CD14-positive monocyte (primary cell): ENCODE measurements at regions not wholly inside any gene's neighbourhood (a gene's known extent, or its start where the extent isn't known, plus 50 kb on each side); places are given as distances from the start of the nearest gene placed in this dataset.

Experiments used
- DNase-seq, 3 donors: peaks; one replicate each; pipeline ENCODE4 v3.0.0-alpha.2; 2011 to 2022
- H2AFZ ChIP-seq: 2 replicates; pipeline ENCODE4 v1.6.0; 2012; ENCODE audit warnings: mild to moderate bottlenecking, low read depth, low read length, inconsistent platforms; ENCODE audit not compliant: insufficient read depth, poor library complexity, severe bottlenecking
- H3K27ac ChIP-seq, 2 donors: 1 replicate in 1 of 2; 2 replicates in 1 of 2; pipeline ENCODE4 v1.5.1; 2012 to 2013; ENCODE audit warnings: low read length in 2 of 2, control low read depth in 1 of 2, inconsistent platforms in 1 of 2, low read depth in 1 of 2, mild to moderate bottlenecking in 1 of 2
- H3K27me3 ChIP-seq, 2 donors: one replicate each; pipeline versions ENCODE4 v1.6.0 to v1.6.1; 2011 to 2013; ENCODE audit warnings: low read length in 2 of 2; ENCODE audit not compliant: control insufficient read depth in 2 of 2, insufficient read depth in 2 of 2
- H3K36me3 ChIP-seq, 2 donors: replicated peaks in 1 of 2; 1 replicate in 1 of 2; 2 replicates in 1 of 2; pipeline versions ENCODE4 v1.5.1 to v1.6.1; 2012 to 2013; ENCODE audit warnings: low read length in 2 of 2, control low read depth in 1 of 2, inconsistent platforms in 1 of 2, mild to moderate bottlenecking in 1 of 2; ENCODE audit not compliant: insufficient read depth in 2 of 2, control insufficient read depth in 1 of 2
- H3K4me1 ChIP-seq, 2 donors: 1 replicate in 1 of 2; 2 replicates in 1 of 2; pipeline versions ENCODE4 v1.5.1 to v1.6.1; 2012 to 2013; ENCODE audit warnings: low read length in 2 of 2, control low read depth in 1 of 2, inconsistent platforms in 1 of 2, mild to moderate bottlenecking in 1 of 2, moderate library complexity in 1 of 2; ENCODE audit not compliant: insufficient read depth in 2 of 2, control insufficient read depth in 1 of 2
- H3K4me2 ChIP-seq: replicated peaks from 2 replicates; pipeline ENCODE3; 2012; ENCODE audit warnings: low read length, moderate library complexity, mild to moderate bottlenecking; ENCODE audit not compliant: poor library complexity, severe bottlenecking; ENCODE audit errors: extremely low read depth
- H3K4me3 ChIP-seq, 3 experiments: fragments of 200-600 bp in 1 of 3; sonication (generic) in 1 of 3; replicated peaks in 1 of 3; 1 replicate in 2 of 3; 2 replicates in 1 of 3; pipeline ENCODE4 v1.5.1; 2011 to 2013; ENCODE audit warnings: low read length in 3 of 3, mild to moderate bottlenecking in 3 of 3, control low read depth in 2 of 3, low read depth in 2 of 3, inconsistent platforms in 1 of 3, moderate library complexity in 1 of 3
- H3K79me2 ChIP-seq: 2 replicates; pipeline ENCODE4 v1.6.0; 2012; ENCODE audit warnings: mild to moderate bottlenecking, control low read depth, inconsistent platforms, low read length, moderate library complexity; ENCODE audit not compliant: insufficient read depth
- H3K9ac ChIP-seq: 2 replicates; pipeline ENCODE4 v1.6.0; 2017; ENCODE audit warnings: low read length, mild to moderate bottlenecking; ENCODE audit not compliant: insufficient read depth, poor library complexity, severe bottlenecking
- H3K9me3 ChIP-seq, 2 donors: replicated peaks in 1 of 2; 1 replicate in 1 of 2; 2 replicates in 1 of 2; pipeline versions ENCODE4 v1.5.1 to v1.6.1; 2012 to 2013; ENCODE audit warnings: low read length in 2 of 2, control low read depth in 1 of 2; ENCODE audit not compliant: control insufficient read depth in 1 of 2, insufficient read depth in 1 of 2
- H4K20me1 ChIP-seq: 2 replicates; pipeline ENCODE4 v1.6.0; 2012; ENCODE audit warnings: mild to moderate bottlenecking, low read length, control low read depth, moderate library complexity; ENCODE audit not compliant: insufficient read depth
- H3K27ac Mint-ChIP-seq, 7 donors: one replicate each; pipeline ENCODE4 v1.8.0; 2020; ENCODE audit warnings: mild to moderate bottlenecking in 7 of 7, mixed read lengths in 7 of 7, moderate library complexity in 6 of 7, inconsistent platforms in 2 of 7
- H3K27me3 Mint-ChIP-seq, 3 donors: one replicate each; pipeline ENCODE4 v1.8.0; 2021 to 2022; ENCODE audit warnings: low read depth in 3 of 3, mild to moderate bottlenecking in 3 of 3, mixed read lengths in 3 of 3, moderate library complexity in 3 of 3, inconsistent platforms in 1 of 3
- H3K36me3 Mint-ChIP-seq, 2 donors: one replicate each; pipeline ENCODE4 v1.8.0; 2020; ENCODE audit warnings: mixed read lengths in 2 of 2, inconsistent platforms in 1 of 2, mild to moderate bottlenecking in 1 of 2
- H3K4me1 Mint-ChIP-seq: one replicate; pipeline ENCODE4 v1.8.0; 2020; ENCODE audit warnings: mild to moderate bottlenecking, mixed read lengths
- H3K4me3 Mint-ChIP-seq, 2 donors: one replicate each; pipeline ENCODE4 v1.8.0; 2020; ENCODE audit warnings: mild to moderate bottlenecking in 2 of 2, mixed read lengths in 2 of 2, moderate library complexity in 1 of 2
- H3K9me3 Mint-ChIP-seq, 7 donors: one replicate each; pipeline ENCODE4 v1.8.0; 2020 to 2022; ENCODE audit warnings: mixed read lengths in 7 of 7, mild to moderate bottlenecking in 6 of 7, moderate library complexity in 6 of 7, inconsistent platforms in 2 of 7
- WGBS: methylation state at CpG from one replicate; pipeline ENCODE4 v1.1.5; 2013; ENCODE audit warnings: missing lambda C conversion rate; ENCODE audit not compliant: insufficient coverage; 5-methylcytosine and 5-hydroxymethylcytosine counted together
- intact Hi-C, 2 donors: fragments of 100-400 bp; cut with micrococcal nuclease; formaldehyde crosslinking; loops; one replicate each; pipeline versions ENCODE4 v1.15.0 to v1.15.1; 2023
- TF ChIP-seq, protein P1 (sequence below): fragments of 200-600 bp; IDR thresholded peaks from one replicate; pipeline ENCODE4 v1.8.0; 2022; ENCODE audit warnings: antibody characterized with exemption, mild to moderate bottlenecking

DNA sequence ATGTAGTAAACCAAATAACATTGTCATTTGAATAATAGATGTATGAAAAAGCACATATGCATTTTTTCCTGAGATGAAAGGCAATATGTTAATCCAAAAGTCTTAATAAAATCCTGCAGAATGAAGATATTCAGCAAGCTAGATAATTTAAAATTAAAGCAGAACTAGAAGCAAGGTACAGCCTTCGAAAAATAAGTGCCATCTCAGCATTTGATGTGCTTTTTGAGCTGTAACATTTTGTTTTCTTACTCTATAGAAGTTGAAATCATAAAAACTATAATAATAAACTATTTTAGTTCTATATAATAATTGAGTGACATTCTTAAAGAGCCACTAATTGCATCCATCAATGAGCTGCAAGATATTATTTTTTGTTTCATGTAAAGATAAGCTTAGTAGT, 410.4 kb upstream of the TRAM1L1 start:
- H3K9me3 Mint-ChIP-seq = no peaks in the 10 kb centered on the region
- no peak overlapping the region for H3K27ac Mint-ChIP-seq
- no peak overlapping the region for H3K9ac ChIP-seq
- no peak overlapping the region for H2AFZ ChIP-seq
- no peaks in the 10 kb centered on the region for H3K36me3 ChIP-seq
- no peaks in the 10 kb centered on the region for H3K27me3 Mint-ChIP-seq
- no peaks in the 10 kb centered on the region for H4K20me1 ChIP-seq
- TF ChIP-seq, protein P1, sequence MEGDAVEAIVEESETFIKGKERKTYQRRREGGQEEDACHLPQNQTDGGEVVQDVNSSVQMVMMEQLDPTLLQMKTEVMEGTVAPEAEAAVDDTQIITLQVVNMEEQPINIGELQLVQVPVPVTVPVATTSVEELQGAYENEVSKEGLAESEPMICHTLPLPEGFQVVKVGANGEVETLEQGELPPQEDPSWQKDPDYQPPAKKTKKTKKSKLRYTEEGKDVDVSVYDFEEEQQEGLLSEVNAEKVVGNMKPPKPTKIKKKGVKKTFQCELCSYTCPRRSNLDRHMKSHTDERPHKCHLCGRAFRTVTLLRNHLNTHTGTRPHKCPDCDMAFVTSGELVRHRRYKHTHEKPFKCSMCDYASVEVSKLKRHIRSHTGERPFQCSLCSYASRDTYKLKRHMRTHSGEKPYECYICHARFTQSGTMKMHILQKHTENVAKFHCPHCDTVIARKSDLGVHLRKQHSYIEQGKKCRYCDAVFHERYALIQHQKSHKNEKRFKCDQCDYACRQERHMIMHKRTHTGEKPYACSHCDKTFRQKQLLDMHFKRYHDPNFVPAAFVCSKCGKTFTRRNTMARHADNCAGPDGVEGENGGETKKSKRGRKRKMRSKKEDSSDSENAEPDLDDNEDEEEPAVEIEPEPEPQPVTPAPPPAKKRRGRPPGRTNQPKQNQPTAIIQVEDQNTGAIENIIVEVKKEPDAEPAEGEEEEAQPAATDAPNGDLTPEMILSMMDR = no peak
- H3K4me3 Mint-ChIP-seq = no peak overlapping the region
- H3K4me1 Mint-ChIP-seq = no peaks in the 10 kb centered on the region
- no peaks in the 10 kb centered on the region for H3K9me3 ChIP-seq
- no peak overlapping the region for H3K4me2 ChIP-seq
- H3K27me3 ChIP-seq = no peaks in the 10 kb centered on the region
- no CpG with 5 or more reads among the region's 1 CpG for whole genome bisulfite sequencing
- no peaks in the 10 kb centered on the region for H3K79me2 ChIP-seq
- H3K36me3 Mint-ChIP-seq = no peaks in the 10 kb centered on the region
- DNase-seq = no peak
- no peak overlapping the region for H3K4me3 ChIP-seq
- no peak overlapping the region for H3K27ac ChIP-seq
- intact Hi-C loops = no loop called here
- H3K4me1 ChIP-seq = no peaks in the 10 kb centered on the region

DNA sequence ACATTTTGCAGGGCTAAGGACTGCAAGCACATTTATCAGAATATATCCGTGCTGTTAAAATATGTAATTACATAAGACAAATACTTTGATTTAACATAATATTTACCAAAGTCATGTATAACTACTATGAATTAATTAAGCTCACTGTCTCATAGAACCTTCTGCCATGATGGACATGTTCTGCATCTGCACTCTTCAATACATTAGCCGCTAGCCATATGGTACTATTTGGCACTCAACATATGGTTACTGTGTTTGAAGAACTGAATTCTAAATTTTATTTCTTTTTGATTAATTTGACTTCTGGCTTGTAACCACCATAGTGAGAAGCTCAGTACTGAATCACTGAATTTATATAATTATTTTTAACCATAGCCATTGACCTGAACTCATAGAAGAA, 427.0 kb upstream of the TRAM1L1 start:
- Histone ChIP-seq H3K9me3 (no peaks in the 10 kb centered on the region), H3K4me1 (no peaks in the 10 kb centered on the region), H3K9ac (no peak overlapping the region), H3K27me3 (no peaks in the 10 kb centered on the region), H3K27ac (no peak overlapping the region), H2AFZ (no peak overlapping the region), H3K4me2 (no peak overlapping the region), H3K4me3 (no peak overlapping the region), H4K20me1 (no peaks in the 10 kb centered on the region), H3K36me3 (no peaks in the 10 kb centered on the region), H3K79me2 (no peaks in the 10 kb centered on the region)
- no peak for DNase-seq
- Mint-ChIP-seq H3K36me3 (no peaks in the 10 kb centered on the region), H3K9me3 (peaks cover 0 to 2% (median 0%) of the 10 kb centered on the region in 7 donors), H3K27me3 (peaks cover 0 to 2% (median 0%) of the 10 kb centered on the region in 3 donors), H3K27ac (no peak overlapping the region), H3K4me1 (no peaks in the 10 kb centered on the region), H3K4me3 (no peak overlapping the region)
- no CpG with 5 or more reads among the region's 2 CpGs for WGBS
- intact Hi-C loops = no loop called here
- TF ChIP-seq, protein P1 = no peak
